Endothelial cell of umbilical vein (primary cell): ENCODE measurements at regions not wholly inside any gene's neighbourhood (a gene's known extent, or its start where the extent isn't known, plus 50 kb on each side); places are given as distances from the start of the nearest gene placed in this dataset.
"Not testable (repeated sequence)": the region's sequence is repeated elsewhere in the genome, so short reads cannot be mapped to it uniquely, and the experiment has no call there.

Experiments
- BruUV-seq: library from RNA; stranded (reverse); fragments of 400-500 nt; replicated peaks from 2 replicates; lab custom pipeline; 2021; lab: Mats Ljungman, UMichigan
- CTCF ChIA-PET: fragments of 300-600, 350-600 bp; sonication (Branson Sonifier 250); formaldehyde crosslinking; loops from one replicate; lab custom pipeline; 2021; ENCODE audit warnings: antibody characterized with exemption, inconsistent platforms; lab: Charles Lee
- POLR2A ChIA-PET: fragments of 300-600, 350-600 bp; sonication (Branson Sonifier 250); formaldehyde crosslinking; loops from one replicate; lab custom pipeline; 2021; ENCODE audit warnings: antibody characterized with exemption, inconsistent platforms; lab: Charles Lee
- DNase-seq: peaks from one replicate; pipeline ENCODE4 v3.0.0-alpha.2; 2011; ENCODE audit warnings: low read depth, low spot score
- FAIRE-seq: peaks from 2 replicates; lab custom pipeline; 2011; peaks lifted over from hg19 to GRCh38; lab: Jason Lieb, UNC
- H2AFZ ChIP-seq: 2 replicates; pipeline ENCODE4 v1.6.0; 2012; ENCODE audit warnings: low read depth, low read length, control low read depth, inconsistent platforms
- H3K27ac ChIP-seq: 2 replicates; pipeline ENCODE4 v1.5.1; 2011; ENCODE audit warnings: low read depth, mild to moderate bottlenecking, control low read depth, low read length, moderate library complexity; ENCODE audit not compliant: insufficient read depth
- H3K27me3 ChIP-seq, 2 experiments: 2 replicates each; pipeline versions ENCODE4 v1.6.0 to v1.6.1; 2011; ENCODE audit warnings: low read length in 2 of 2, mixed read lengths in 1 of 2; ENCODE audit not compliant: control insufficient read depth in 2 of 2, insufficient read depth in 2 of 2
- H3K36me3 ChIP-seq, 2 experiments: 2 replicates in 1 of 2; 3 replicates in 1 of 2; pipeline ENCODE4 v1.5.1; 2011; ENCODE audit warnings: low read length in 2 of 2, mild to moderate bottlenecking in 1 of 2, moderate library complexity in 1 of 2; ENCODE audit not compliant: control insufficient read depth in 2 of 2, insufficient read depth in 2 of 2; ENCODE audit errors: extremely low read depth in 1 of 2
- H3K4me1 ChIP-seq: 3 replicates; pipeline ENCODE4 v1.5.1; 2011; ENCODE audit warnings: mild to moderate bottlenecking, low read length; ENCODE audit not compliant: control insufficient read depth, insufficient read depth; ENCODE audit errors: extremely low read depth
- H3K4me2 ChIP-seq: 2 replicates; pipeline ENCODE4 v1.6.1; 2011; ENCODE audit warnings: low read length, control low read depth, mixed read lengths; ENCODE audit not compliant: insufficient read depth
- H3K4me3 ChIP-seq, 3 experiments: fragments of 200-600 bp in 1 of 3; sonication (generic), shearing (Covaris generic) in 1 of 3; replicated peaks in 1 of 3; 2 replicates each; pipeline ENCODE4 v1.5.1; 2011 to 2016; ENCODE audit warnings: control low read depth in 3 of 3, low read length in 3 of 3, mild to moderate bottlenecking in 2 of 3, inconsistent platforms in 1 of 3, low read depth in 1 of 3, moderate library complexity in 1 of 3; ENCODE audit not compliant: insufficient read depth in 1 of 3
- H3K79me2 ChIP-seq: 2 replicates; pipeline ENCODE4 v1.6.0; 2012; ENCODE audit warnings: low read length, inconsistent platforms; ENCODE audit not compliant: control insufficient read depth, insufficient read depth
- H3K9ac ChIP-seq: replicated peaks from 2 replicates; pipeline ENCODE3; 2011; ENCODE audit warnings: low read length, control low read depth; ENCODE audit not compliant: insufficient read depth; ENCODE audit errors: extremely low read depth
- H3K9me1 ChIP-seq: replicated peaks from 3 replicates; pipeline ENCODE4 v1.6.0; 2011; ENCODE audit warnings: mild to moderate bottlenecking, low read length; ENCODE audit not compliant: control insufficient read depth, insufficient read depth; ENCODE audit errors: extremely low read depth
- H3K9me3 ChIP-seq: replicated peaks from 2 replicates; pipeline ENCODE4 v1.5.1; 2012; ENCODE audit warnings: low read length, inconsistent platforms; ENCODE audit not compliant: control insufficient read depth, insufficient read depth
- H4K20me1 ChIP-seq: replicated peaks from 2 replicates; pipeline ENCODE3; 2011; ENCODE audit warnings: mild to moderate bottlenecking, low read length; ENCODE audit not compliant: control insufficient read depth, insufficient read depth; ENCODE audit errors: extremely low read depth
- EZH2 ChIP-seq: IDR thresholded peaks from 2 replicates; pipeline ENCODE4 v1.6.1; 2012; ENCODE audit warnings: borderline replicate concordance, low read depth, mild to moderate bottlenecking, moderate library complexity, low read length, inconsistent platforms; ENCODE audit not compliant: severe bottlenecking
- FOS ChIP-seq: IDR thresholded peaks from 2 replicates; pipeline ENCODE4 v1.6.1; 2011; ENCODE audit warnings: mild to moderate bottlenecking, low read length, moderate library complexity, borderline replicate concordance; ENCODE audit not compliant: insufficient read depth
- GATA2 ChIP-seq: IDR thresholded peaks from 2 replicates; pipeline ENCODE4 v1.7.0; 2011; ENCODE audit warnings: low read depth, mild to moderate bottlenecking, moderate library complexity, mixed read lengths, low read length; ENCODE audit not compliant: insufficient read length, insufficient read depth
- JUN ChIP-seq: IDR thresholded peaks from 2 replicates; pipeline ENCODE4 v1.6.1; 2011; ENCODE audit warnings: borderline replicate concordance, low read depth; ENCODE audit not compliant: insufficient read length, insufficient read depth
- MYC ChIP-seq: IDR thresholded peaks from one replicate; pipeline ENCODE4 v1.6.1; 2011; ENCODE audit warnings: mild to moderate bottlenecking, low read depth, low read length
- POLR2A ChIP-seq: IDR thresholded peaks from 2 replicates; pipeline ENCODE4 v1.6.1; 2012; ENCODE audit warnings: low read depth, mild to moderate bottlenecking, control low read depth, low read length
- POLR2AphosphoS5 ChIP-seq: IDR thresholded peaks from 2 replicates; pipeline ENCODE4 v1.6.1; 2012; ENCODE audit warnings: low read depth, mild to moderate bottlenecking, control low read depth, low read length, moderate library complexity; ENCODE audit not compliant: insufficient read depth
- dilution Hi-C: fragments of 300-500 bp; cut with MboI; formaldehyde crosslinking; loops from one replicate; pipeline ENCODE4 v1.15.0; 2019; ENCODE audit warnings: low sequenced_read_pairs; ENCODE audit not compliant: extremely low pct_ligation_motif_present
- intact Hi-C: fragments of 100-400 bp; cut with micrococcal nuclease; formaldehyde crosslinking; loops from one replicate; pipeline ENCODE4 v1.10.0; 2022
- TF ChIP-seq, protein P1 (sequence below), 2 donors: IDR thresholded peaks; 1 replicate in 1 of 2; 2 replicates in 1 of 2; pipeline ENCODE4 v1.5.1; 2011; ENCODE audit warnings: low read length in 2 of 2, mild to moderate bottlenecking in 2 of 2, moderate library complexity in 2 of 2, control low read depth in 1 of 2, inconsistent platforms in 1 of 2, low read depth in 1 of 2; ENCODE audit not compliant: insufficient read depth in 1 of 2; ENCODE audit errors: extremely low read depth in 1 of 2
- TF ChIP-seq, protein P2 (sequence below): IDR thresholded peaks from 2 replicates; pipeline ENCODE4 v1.6.1; 2011; ENCODE audit not compliant: insufficient read depth, insufficient read length

DNA sequence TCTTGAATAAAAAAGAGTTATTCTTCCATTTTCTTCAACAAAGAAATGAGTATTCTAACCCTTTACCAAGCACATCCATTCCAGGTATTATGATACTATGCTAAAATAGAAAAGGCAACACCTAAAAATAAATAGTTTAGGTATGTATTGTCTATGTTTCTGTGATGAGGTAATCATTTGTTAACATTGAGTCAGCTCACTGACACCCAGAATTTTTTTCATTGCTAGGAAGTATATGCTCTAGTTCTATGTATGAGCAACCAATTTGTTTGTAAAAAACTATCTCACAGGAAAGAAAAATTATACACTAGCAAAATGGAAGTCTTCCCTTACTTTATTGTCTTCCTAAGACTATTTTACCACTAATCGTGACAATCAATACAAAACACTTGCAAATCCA, 615.6 kb upstream of the GRIN3A start:
- no TSS peak for BruUV-seq
- no peaks in the 10 kb centered on the region for H3K9me1 ChIP-seq
- H3K27ac ChIP-seq: no peak overlapping the region
- H3K9me3 ChIP-seq: no peaks in the 10 kb centered on the region
- no peaks in the 10 kb centered on the region for H3K36me3 ChIP-seq
- intact Hi-C loops: no loop called here
- CTCF ChIA-PET: no interaction called here
- no peaks in the 10 kb centered on the region for H3K79me2 ChIP-seq
- no peak overlapping the region for H2AFZ ChIP-seq
- FAIRE-seq: no peak
- POLR2A ChIA-PET: no interaction called here
- H3K4me2 ChIP-seq: no peak overlapping the region
- TF ChIP-seq GATA2: no peak
- no peaks in the 10 kb centered on the region for H3K27me3 ChIP-seq
- H3K4me3 ChIP-seq: no peak overlapping the region
- H3K4me1 ChIP-seq: no peaks in the 10 kb centered on the region
- no peak for DNase-seq
- no peaks in the 10 kb centered on the region for H4K20me1 ChIP-seq
- no peak overlapping the region for H3K9ac ChIP-seq
- dilution Hi-C loops: no loop called here

DNA sequence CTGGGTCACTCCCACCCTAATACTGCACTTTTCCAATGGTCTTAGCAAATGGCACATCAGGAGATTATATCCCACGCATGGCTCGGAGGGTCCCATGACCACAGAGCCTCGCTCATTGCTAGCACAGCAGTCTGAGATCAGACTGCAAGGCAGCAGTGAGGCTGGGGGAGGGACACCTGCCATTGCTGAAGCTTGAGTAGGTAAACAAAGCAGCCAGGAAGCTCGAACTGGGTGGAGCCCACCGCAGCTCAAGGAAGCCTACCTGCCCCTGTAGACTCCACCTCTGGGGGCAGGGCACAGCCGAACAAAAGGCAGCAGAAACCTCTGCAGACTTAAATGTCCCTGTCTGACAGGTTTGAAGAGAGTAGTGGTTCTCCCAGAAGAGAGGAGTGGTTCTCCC, 599.0 kb upstream of the GRIN3A start:
- H3K27ac ChIP-seq, H3K9ac ChIP-seq, DNase-seq, dilution Hi-C loops, BruUV-seq, H2AFZ ChIP-seq, POLR2A ChIA-PET, CTCF ChIA-PET, H3K4me2 ChIP-seq, H3K9me3 ChIP-seq, H4K20me1 ChIP-seq, H3K9me1 ChIP-seq, H3K27me3 ChIP-seq, H3K36me3 ChIP-seq, FAIRE-seq, intact Hi-C loops, H3K79me2 ChIP-seq, H3K4me1 ChIP-seq, H3K4me3 ChIP-seq: not testable (repeated sequence)

DNA sequence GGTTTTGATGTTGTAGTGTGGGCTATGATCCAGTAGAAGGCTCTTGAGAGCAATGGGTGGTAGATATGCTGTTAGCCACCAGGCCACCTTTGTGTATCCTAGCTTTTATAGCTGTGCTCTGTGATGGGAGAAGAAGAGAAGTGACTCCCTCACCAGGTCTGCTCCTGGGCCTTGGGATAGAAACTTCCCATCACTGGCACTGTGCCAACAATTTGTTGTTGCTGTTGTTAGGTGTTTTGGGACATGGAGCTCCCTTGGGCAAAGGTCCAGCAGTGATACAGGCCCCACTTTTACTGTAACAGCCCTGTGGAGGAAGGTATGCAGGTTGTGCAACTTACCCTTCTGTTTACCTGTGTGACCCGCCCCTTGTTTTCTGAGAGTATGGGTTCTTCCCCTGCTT, 570.9 kb upstream of the GRIN3A start:
- DNase-seq (no peak), FAIRE-seq (no peak)
- no peaks in the 10 kb centered on the region for H4K20me1 ChIP-seq
- dilution Hi-C loops (no loop called here), intact Hi-C loops (no loop called here)
- POLR2A ChIA-PET: no interaction called here
- H3K9me1 ChIP-seq: no peaks in the 10 kb centered on the region
- CTCF ChIA-PET: no interaction called here
- H3K79me2 ChIP-seq: no peaks in the 10 kb centered on the region
- H3K4me3 ChIP-seq: no peak overlapping the region
- no peak overlapping the region for H3K9ac ChIP-seq
- no peaks in the 10 kb centered on the region for H3K9me3 ChIP-seq
- no peak for TF ChIP-seq JUN
- TF ChIP-seq, protein P1, sequence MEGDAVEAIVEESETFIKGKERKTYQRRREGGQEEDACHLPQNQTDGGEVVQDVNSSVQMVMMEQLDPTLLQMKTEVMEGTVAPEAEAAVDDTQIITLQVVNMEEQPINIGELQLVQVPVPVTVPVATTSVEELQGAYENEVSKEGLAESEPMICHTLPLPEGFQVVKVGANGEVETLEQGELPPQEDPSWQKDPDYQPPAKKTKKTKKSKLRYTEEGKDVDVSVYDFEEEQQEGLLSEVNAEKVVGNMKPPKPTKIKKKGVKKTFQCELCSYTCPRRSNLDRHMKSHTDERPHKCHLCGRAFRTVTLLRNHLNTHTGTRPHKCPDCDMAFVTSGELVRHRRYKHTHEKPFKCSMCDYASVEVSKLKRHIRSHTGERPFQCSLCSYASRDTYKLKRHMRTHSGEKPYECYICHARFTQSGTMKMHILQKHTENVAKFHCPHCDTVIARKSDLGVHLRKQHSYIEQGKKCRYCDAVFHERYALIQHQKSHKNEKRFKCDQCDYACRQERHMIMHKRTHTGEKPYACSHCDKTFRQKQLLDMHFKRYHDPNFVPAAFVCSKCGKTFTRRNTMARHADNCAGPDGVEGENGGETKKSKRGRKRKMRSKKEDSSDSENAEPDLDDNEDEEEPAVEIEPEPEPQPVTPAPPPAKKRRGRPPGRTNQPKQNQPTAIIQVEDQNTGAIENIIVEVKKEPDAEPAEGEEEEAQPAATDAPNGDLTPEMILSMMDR (IDR thresholded peaks at IDR 0.05; ENCODE audit: extremely low read depth in 1 of 2, insufficient read depth in 1 of 2, low read depth in 1 of 2, low read length in 2 of 2): no peak
- no peak for TF ChIP-seq POLR2A
- TF ChIP-seq FOS: no peak
- TF ChIP-seq, protein P2, sequence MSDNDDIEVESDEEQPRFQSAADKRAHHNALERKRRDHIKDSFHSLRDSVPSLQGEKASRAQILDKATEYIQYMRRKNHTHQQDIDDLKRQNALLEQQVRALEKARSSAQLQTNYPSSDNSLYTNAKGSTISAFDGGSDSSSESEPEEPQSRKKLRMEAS: no peak
- TF ChIP-seq MYC: no peak
- TF ChIP-seq EZH2: no peak
- TF ChIP-seq POLR2AphosphoS5: no peak
- TF ChIP-seq GATA2: no peak
- H3K4me1 ChIP-seq: no peaks in the 10 kb centered on the region
- H3K4me2 ChIP-seq: no peak overlapping the region
- H2AFZ ChIP-seq: no peak overlapping the region
- no TSS peak for BruUV-seq
- H3K27me3 ChIP-seq: no peaks in the 10 kb centered on the region
- no peak overlapping the region for H3K27ac ChIP-seq
- no peaks in the 10 kb centered on the region for H3K36me3 ChIP-seq
